ENCODE measurements at regions not wholly inside any gene's neighbourhood (a gene's known extent, or its start where the extent isn't known, plus 50 kb on each side); places are given as distances from the start of the nearest gene placed in this dataset.
"Not testable (repeated sequence)": the region's sequence is repeated elsewhere in the genome, so short reads cannot be mapped to it uniquely, and the experiment has no call there.

- intact Hi-C loops (cut with DNase I): no loop called here
- TF ChIP-seq POLR2A (IDR thresholded peaks at IDR 0.05) (no peak), CTCF (IDR thresholded peaks at IDR 0.05) (no peak)
- no peak for DNase-seq
- Histone ChIP-seq H3K27ac (no peak overlapping the region), H3K36me3 (replicated peaks in 1 of 2) (no peaks in the 10 kb centered on the region), H3K4me1 (replicated peaks in 1 of 2) (no peaks in the 10 kb centered on the region), H3K27me3 (no peaks in the 10 kb centered on the region), H3K9me3 (replicated peaks in 1 of 3) (no peaks in the 10 kb centered on the region), H3K4me3 (no peak overlapping the region)
- 91 to 97% (median 96%) methylated on average over 2 of the region's 2 CpGs for WGBS, 4 donors
Measured at GRCh38 chr10:34015700-34016099, 681.2 kb upstream of the NRP1 start.

GRCh38 chr10:34013235-34013634 is 678.8 kb upstream of the NRP1 start:
- WGBS, 4 donors: 82 to 91% (median 87%) methylated on average over 2 of the region's 2 CpGs
- H3K36me3 ChIP-seq (replicated peaks in 1 of 2): no peaks in the 10 kb centered on the region
- H3K4me1 ChIP-seq (replicated peaks in 1 of 2): no peaks in the 10 kb centered on the region
- TF ChIP-seq CTCF (IDR thresholded peaks at IDR 0.05): no peak
- TF ChIP-seq POLR2A (IDR thresholded peaks at IDR 0.05): no peak
- no peak overlapping the region for H3K4me3 ChIP-seq
- no peak overlapping the region for H3K27ac ChIP-seq
- intact Hi-C loops (cut with DNase I): no loop called here
- peaks cover 3% of the 10 kb centered on the region for H3K27me3 ChIP-seq
- no peaks in the 10 kb centered on the region for H3K9me3 ChIP-seq (replicated peaks in 1 of 3)
- no peak for DNase-seq

- Histone ChIP-seq H3K27ac (no peak overlapping the region), H3K9me3 (replicated peaks in 1 of 3) (no peaks in the 10 kb centered on the region), H3K4me3 (no peak overlapping the region), H3K27me3 (peaks cover 6% of the 10 kb centered on the region), H3K36me3 (replicated peaks in 1 of 2) (no peaks in the 10 kb centered on the region), H3K4me1 (replicated peaks in 1 of 2) (no peaks in the 10 kb centered on the region)
- no peak for DNase-seq
- no peak for TF ChIP-seq POLR2A (IDR thresholded peaks at IDR 0.05)
- no peak for TF ChIP-seq CTCF (IDR thresholded peaks at IDR 0.05)
- 70 to 84% (median 75%) methylated on average over 2 of the region's 2 CpGs for WGBS, 4 donors
- intact Hi-C loops (cut with DNase I): no loop called here
Measured at GRCh38 chr10:34010891-34011290, 676.4 kb upstream of the NRP1 start.

GRCh38 chr10:34010228-34010627 is 675.8 kb upstream of the NRP1 start:
- intact Hi-C loops (cut with DNase I); DNase-seq; H3K27me3 ChIP-seq; H3K4me1 ChIP-seq (replicated peaks in 1 of 2); H3K9me3 ChIP-seq (replicated peaks in 1 of 3); H3K4me3 ChIP-seq; H3K27ac ChIP-seq; H3K36me3 ChIP-seq (replicated peaks in 1 of 2): not testable (repeated sequence)
- WGBS, 4 donors: 77 to 94% (median 86%) methylated on average over 1 of the region's 1 CpG

- Histone ChIP-seq H3K4me3 (no peak overlapping the region), H3K27ac (no peak overlapping the region), H3K36me3 (replicated peaks in 1 of 2) (no peaks in the 10 kb centered on the region), H3K27me3 (peaks cover 6% of the 10 kb centered on the region), H3K9me3 (replicated peaks in 1 of 3) (no peaks in the 10 kb centered on the region), H3K4me1 (replicated peaks in 1 of 2) (no peaks in the 10 kb centered on the region)
- intact Hi-C loops (cut with DNase I): no loop called here
- 93 to 100% (median 99%) methylated on average over 1 of the region's 1 CpG for WGBS, 4 donors
- no peak for DNase-seq
- TF ChIP-seq POLR2A (IDR thresholded peaks at IDR 0.05) (no peak), CTCF (IDR thresholded peaks at IDR 0.05) (no peak)
Measured at GRCh38 chr10:34008656-34009055, 674.2 kb upstream of the NRP1 start.

Data from adrenal gland (tissue), 9 donors.